Neural cell (in vitro differentiated cells): ENCODE measurements at regions not wholly inside any gene's neighbourhood (a gene's known extent, or its start where the extent isn't known, plus 50 kb on each side); places are given as distances from the start of the nearest gene placed in this dataset.

Experiments
- H2AFZ ChIP-seq: fragments of 200-600, 300-800 bp; sonication (generic), shearing (Covaris generic); 2 replicates; pipeline ENCODE4 v1.6.0; 2014; ENCODE audit warnings: low read depth, mild to moderate bottlenecking, antibody characterized with exemption, low read length, moderate library complexity
- H3F3A ChIP-seq: fragments of 200-600 bp; shearing (Covaris generic); 2 replicates; pipeline ENCODE4 v1.6.1; 2016; ENCODE audit warnings: mild to moderate bottlenecking, moderate library complexity, mixed read lengths, antibody characterized with exemption, low read length; ENCODE audit not compliant: insufficient read depth, poor library complexity, severe bottlenecking
- H3K27ac ChIP-seq: fragments of 200-600, 300-800 bp; sonication (generic), shearing (Covaris generic); 2 replicates; pipeline ENCODE4 v1.5.1; 2014; ENCODE audit warnings: mild to moderate bottlenecking, low read length, moderate library complexity
- H3K27me3 ChIP-seq: fragments of 300-800, 200-600 bp; sonication (generic), shearing (Covaris generic); 2 replicates; pipeline ENCODE4 v1.6.0; 2014; ENCODE audit warnings: mild to moderate bottlenecking, low read depth, low read length, moderate library complexity; ENCODE audit not compliant: insufficient read depth
- H3K36me3 ChIP-seq: fragments of 300-800, 200-600 bp; sonication (generic), shearing (Covaris generic); 2 replicates; pipeline ENCODE4 v1.5.1; 2014; ENCODE audit warnings: mild to moderate bottlenecking, antibody characterized with exemption, low read length, moderate library complexity; ENCODE audit not compliant: insufficient read depth
- H3K4me2 ChIP-seq: fragments of 300-800, 200-600 bp; sonication (generic), shearing (Covaris generic); 2 replicates; pipeline ENCODE4 v1.6.0; 2014; ENCODE audit warnings: mild to moderate bottlenecking, low read length
- H3K4me3 ChIP-seq: fragments of 300-800, 200-600 bp; sonication (generic), shearing (Covaris generic); 2 replicates; pipeline ENCODE4 v1.5.1; 2014; ENCODE audit warnings: mild to moderate bottlenecking, low read length, moderate library complexity
- H3K79me2 ChIP-seq: fragments of 200-600 bp; shearing (Covaris generic); replicated peaks from 2 replicates; pipeline ENCODE4 v1.6.0; 2014; ENCODE audit warnings: mild to moderate bottlenecking, low read length, moderate library complexity; ENCODE audit not compliant: insufficient read depth
- H3K9ac ChIP-seq: fragments of 300-800, 200-600 bp; sonication (generic), shearing (Covaris generic); 2 replicates; pipeline ENCODE4 v1.6.1; 2016; ENCODE audit warnings: mild to moderate bottlenecking, low read length, mixed read lengths
- H3K9me2 ChIP-seq: fragments of 200-600 bp; shearing (Covaris generic); 2 replicates; pipeline ENCODE4 v1.6.1; 2016; ENCODE audit warnings: mild to moderate bottlenecking, low read length, mixed read lengths; ENCODE audit not compliant: insufficient read depth
- H3K9me3 ChIP-seq: fragments of 200-600, 300-800 bp; sonication (generic), shearing (Covaris generic); 2 replicates; pipeline ENCODE4 v1.6.1; 2016; ENCODE audit warnings: mild to moderate bottlenecking, mixed run types, low read length, moderate library complexity, mixed read lengths
- H4K20me1 ChIP-seq: fragments of 200-600 bp; shearing (Covaris generic); 2 replicates; pipeline ENCODE4 v1.6.1; 2016; ENCODE audit warnings: mild to moderate bottlenecking, mixed run types; ENCODE audit not compliant: insufficient read depth
- EP300 ChIP-seq: fragments of 450-650 bp; conservative IDR thresholded peaks from 2 replicates; pipeline ENCODE4 v1.6.1; 2014; ENCODE audit warnings: antibody characterized with exemption, mild to moderate bottlenecking, moderate library complexity; ENCODE audit not compliant: poor library complexity, severe bottlenecking
- EZH2 ChIP-seq: fragments of 200-600, 300-800 bp; shearing (Covaris generic), sonication (generic); IDR thresholded peaks from 2 replicates; pipeline ENCODE4 v1.6.1; 2014; ENCODE audit warnings: antibody characterized with exemption, low read length, borderline replicate concordance, mild to moderate bottlenecking; ENCODE audit not compliant: insufficient read depth, poor library complexity, severe bottlenecking
- MXI1 ChIP-seq: fragments of 450-650 bp; conservative IDR thresholded peaks from 2 replicates; pipeline ENCODE4 v1.6.1; 2014; ENCODE audit warnings: antibody characterized with exemption, mild to moderate bottlenecking; ENCODE audit not compliant: poor library complexity, severe bottlenecking
- POLR2AphosphoS5 ChIP-seq: IDR thresholded peaks from 2 replicates; pipeline ENCODE4 v1.6.1; 2012
- RAD21 ChIP-seq: fragments of 450-650 bp; conservative IDR thresholded peaks from 2 replicates; pipeline ENCODE4 v1.6.1; 2014; ENCODE audit warnings: antibody characterized with exemption, mild to moderate bottlenecking, moderate library complexity
- SMC3 ChIP-seq: fragments of 450-650 bp; conservative IDR thresholded peaks from 2 replicates; pipeline ENCODE4 v1.6.1; 2014; ENCODE audit warnings: antibody characterized with exemption, mild to moderate bottlenecking, moderate library complexity; ENCODE audit not compliant: poor library complexity
- TAF1 ChIP-seq: IDR thresholded peaks from 2 replicates; pipeline ENCODE4 v1.6.1; 2012; ENCODE audit warnings: low read depth
- TF ChIP-seq, protein P1 (sequence below): IDR thresholded peaks from 2 replicates; pipeline ENCODE4 v1.6.1; 2012; ENCODE audit warnings: borderline replicate concordance
- TF ChIP-seq, protein P2 (sequence below): fragments of 450-650 bp; IDR thresholded peaks from 2 replicates; pipeline ENCODE4 v1.5.1; 2014; ENCODE audit warnings: antibody characterized with exemption, mild to moderate bottlenecking, moderate library complexity; ENCODE audit not compliant: poor library complexity, severe bottlenecking

DNA sequence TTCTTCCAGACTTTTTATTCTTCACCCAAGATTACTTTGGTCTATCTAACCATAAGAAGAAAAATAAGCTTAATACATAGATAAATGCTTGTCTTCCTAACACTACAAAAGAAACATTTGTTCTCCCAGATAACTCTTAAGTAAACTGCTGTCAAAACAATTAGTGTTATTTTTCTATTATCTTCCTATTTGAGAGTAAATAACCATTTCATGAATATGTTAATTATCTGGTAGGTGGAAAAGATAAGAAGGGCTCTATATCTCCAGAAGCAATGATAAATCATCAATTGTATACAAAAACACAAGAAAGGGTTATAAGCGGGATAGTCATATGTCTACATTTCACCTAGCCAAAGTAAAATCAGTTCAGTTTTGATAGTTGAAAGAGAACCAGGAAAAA is 180.4 kb downstream of the ZIC3 start:
- no peak overlapping the region for H3K4me3 ChIP-seq

DNA sequence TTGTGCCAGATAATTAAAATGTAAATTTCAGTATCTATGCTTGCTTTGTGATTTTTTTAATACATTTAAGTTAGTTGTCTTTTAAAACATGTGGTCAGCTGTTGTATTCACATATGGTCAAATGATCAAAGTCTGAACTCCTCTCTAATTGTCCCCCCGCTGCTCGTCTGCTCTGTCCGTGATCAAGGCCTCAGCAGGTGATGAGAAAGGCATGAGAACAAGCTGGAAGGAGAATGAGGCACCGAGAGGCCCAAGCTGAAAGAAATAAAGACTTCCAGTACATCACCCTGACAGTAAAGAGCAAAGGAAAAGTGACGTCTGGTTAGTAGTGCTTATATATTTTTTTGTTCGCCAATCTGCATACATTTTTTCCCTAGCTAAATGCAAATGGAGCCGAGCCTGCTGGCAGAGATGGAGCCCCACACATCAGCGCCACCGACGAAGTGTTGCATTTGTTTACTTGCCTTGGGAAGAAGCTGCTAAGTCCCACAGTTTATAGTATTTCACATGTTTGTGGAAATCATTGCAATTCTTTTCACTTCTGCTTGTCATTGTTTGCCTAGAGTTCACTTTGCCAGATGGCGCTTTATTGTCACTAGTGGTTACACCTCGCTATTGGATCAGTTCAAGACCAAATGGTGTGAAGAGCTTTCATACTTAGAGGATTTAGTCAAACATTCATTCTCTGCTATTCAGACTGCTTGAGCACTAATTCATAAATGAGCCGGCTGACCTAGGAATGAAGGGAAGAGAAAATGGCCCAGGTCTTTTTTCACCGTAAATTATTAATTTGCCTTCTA is 181.5 kb downstream of the ZIC3 start:
- Histone ChIP-seq H3K79me2 (no peaks in the 10 kb centered on the region), H3K9me2 (no peaks in the 10 kb centered on the region), H3K9ac (peak overlapping the region; percentile 5), H4K20me1 (no peaks in the 10 kb centered on the region), H2AFZ (no peak overlapping the region), H3F3A (no peaks in the 10 kb centered on the region), H3K27ac (peak overlapping the region; percentile 49), H3K4me3 (peak overlapping the region; percentile 44), H3K9me3 (no peaks in the 10 kb centered on the region), H3K27me3 (no peaks in the 10 kb centered on the region), H3K36me3 (no peaks in the 10 kb centered on the region), H3K4me2 (no peak overlapping the region)
- TF ChIP-seq, protein P1, sequence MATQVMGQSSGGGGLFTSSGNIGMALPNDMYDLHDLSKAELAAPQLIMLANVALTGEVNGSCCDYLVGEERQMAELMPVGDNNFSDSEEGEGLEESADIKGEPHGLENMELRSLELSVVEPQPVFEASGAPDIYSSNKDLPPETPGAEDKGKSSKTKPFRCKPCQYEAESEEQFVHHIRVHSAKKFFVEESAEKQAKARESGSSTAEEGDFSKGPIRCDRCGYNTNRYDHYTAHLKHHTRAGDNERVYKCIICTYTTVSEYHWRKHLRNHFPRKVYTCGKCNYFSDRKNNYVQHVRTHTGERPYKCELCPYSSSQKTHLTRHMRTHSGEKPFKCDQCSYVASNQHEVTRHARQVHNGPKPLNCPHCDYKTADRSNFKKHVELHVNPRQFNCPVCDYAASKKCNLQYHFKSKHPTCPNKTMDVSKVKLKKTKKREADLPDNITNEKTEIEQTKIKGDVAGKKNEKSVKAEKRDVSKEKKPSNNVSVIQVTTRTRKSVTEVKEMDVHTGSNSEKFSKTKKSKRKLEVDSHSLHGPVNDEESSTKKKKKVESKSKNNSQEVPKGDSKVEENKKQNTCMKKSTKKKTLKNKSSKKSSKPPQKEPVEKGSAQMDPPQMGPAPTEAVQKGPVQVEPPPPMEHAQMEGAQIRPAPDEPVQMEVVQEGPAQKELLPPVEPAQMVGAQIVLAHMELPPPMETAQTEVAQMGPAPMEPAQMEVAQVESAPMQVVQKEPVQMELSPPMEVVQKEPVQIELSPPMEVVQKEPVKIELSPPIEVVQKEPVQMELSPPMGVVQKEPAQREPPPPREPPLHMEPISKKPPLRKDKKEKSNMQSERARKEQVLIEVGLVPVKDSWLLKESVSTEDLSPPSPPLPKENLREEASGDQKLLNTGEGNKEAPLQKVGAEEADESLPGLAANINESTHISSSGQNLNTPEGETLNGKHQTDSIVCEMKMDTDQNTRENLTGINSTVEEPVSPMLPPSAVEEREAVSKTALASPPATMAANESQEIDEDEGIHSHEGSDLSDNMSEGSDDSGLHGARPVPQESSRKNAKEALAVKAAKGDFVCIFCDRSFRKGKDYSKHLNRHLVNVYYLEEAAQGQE, result no peak
- TF ChIP-seq POLR2AphosphoS5 (no peak), SMC3 (no peak), TAF1 (no peak), MXI1 (no peak), EZH2 (no peak), RAD21 (no peak)
- TF ChIP-seq, protein P2, sequence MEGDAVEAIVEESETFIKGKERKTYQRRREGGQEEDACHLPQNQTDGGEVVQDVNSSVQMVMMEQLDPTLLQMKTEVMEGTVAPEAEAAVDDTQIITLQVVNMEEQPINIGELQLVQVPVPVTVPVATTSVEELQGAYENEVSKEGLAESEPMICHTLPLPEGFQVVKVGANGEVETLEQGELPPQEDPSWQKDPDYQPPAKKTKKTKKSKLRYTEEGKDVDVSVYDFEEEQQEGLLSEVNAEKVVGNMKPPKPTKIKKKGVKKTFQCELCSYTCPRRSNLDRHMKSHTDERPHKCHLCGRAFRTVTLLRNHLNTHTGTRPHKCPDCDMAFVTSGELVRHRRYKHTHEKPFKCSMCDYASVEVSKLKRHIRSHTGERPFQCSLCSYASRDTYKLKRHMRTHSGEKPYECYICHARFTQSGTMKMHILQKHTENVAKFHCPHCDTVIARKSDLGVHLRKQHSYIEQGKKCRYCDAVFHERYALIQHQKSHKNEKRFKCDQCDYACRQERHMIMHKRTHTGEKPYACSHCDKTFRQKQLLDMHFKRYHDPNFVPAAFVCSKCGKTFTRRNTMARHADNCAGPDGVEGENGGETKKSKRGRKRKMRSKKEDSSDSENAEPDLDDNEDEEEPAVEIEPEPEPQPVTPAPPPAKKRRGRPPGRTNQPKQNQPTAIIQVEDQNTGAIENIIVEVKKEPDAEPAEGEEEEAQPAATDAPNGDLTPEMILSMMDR, result no peak

More for the DNA sequence above, 180.4 kb downstream of the ZIC3 start:
- Histone ChIP-seq H3F3A (no peaks in the 10 kb centered on the region), H3K27ac (no peak overlapping the region), H3K9me2 (no peaks in the 10 kb centered on the region), H3K9ac (no peak overlapping the region), H3K27me3 (no peaks in the 10 kb centered on the region), H3K79me2 (no peaks in the 10 kb centered on the region), H3K9me3 (no peaks in the 10 kb centered on the region), H4K20me1 (no peaks in the 10 kb centered on the region), H2AFZ (no peak overlapping the region), H3K4me2 (no peak overlapping the region), H3K36me3 (no peaks in the 10 kb centered on the region)
- TF ChIP-seq, protein P1, result no peak
- TF ChIP-seq TAF1 (no peak), EZH2 (no peak), POLR2AphosphoS5 (no peak), EP300 (no peak), RAD21 (no peak), SMC3 (no peak), MXI1 (no peak)
- TF ChIP-seq, protein P2, result no peak
